Heart left ventricle (tissue), 16 donors: ENCODE measurements at regions not wholly inside any gene's neighbourhood (a gene's known extent, or its start where the extent isn't known, plus 50 kb on each side); places are given as distances from the start of the nearest gene placed in this dataset.
"Not testable (repeated sequence)": the region's sequence is repeated elsewhere in the genome, so short reads cannot be mapped to it uniquely, and the experiment has no call there.

Experiments
- ATAC-seq, 4 donors: fragments of 200-7000 bp; cut with Tn5 transposase; one replicate each; pipeline ENCODE4 v1.9.1; 2020 to 2022; ENCODE audit warnings: moderate library complexity in 4 of 4, mild to moderate bottlenecking in 3 of 4, moderate number of reproducible peaks in 1 of 4
- DNase-seq, 5 donors: peaks; one replicate each; pipeline ENCODE4 v3.0.0-alpha.2; 2020
- H3K27ac ChIP-seq, 12 donors: fragments of 200-600 bp; sonication (generic) in 4 of 12; one replicate each; pipeline versions ENCODE4 v1.5.0 to v1.8.0; 2016 to 2022; ENCODE audit warnings: mild to moderate bottlenecking in 2 of 12
- H3K27me3 ChIP-seq, 9 donors: fragments of 200-600 bp; sonication (generic) in 2 of 9; one replicate each; pipeline versions ENCODE4 v1.5.1 to v1.8.0; 2016 to 2022; ENCODE audit warnings: mild to moderate bottlenecking in 3 of 9
- H3K36me3 ChIP-seq, 9 donors: fragments of 200-600 bp; sonication (generic) in 2 of 9; one replicate each; pipeline versions ENCODE4 v1.5.0 to v1.8.0; 2018 to 2022; ENCODE audit warnings: mild to moderate bottlenecking in 2 of 9
- H3K4me1 ChIP-seq, 12 donors: fragments of 200-600 bp; sonication (generic) in 4 of 12; one replicate each; pipeline versions ENCODE4 v1.5.0 to v1.8.0; 2016 to 2022; ENCODE audit warnings: mild to moderate bottlenecking in 3 of 12
- H3K4me3 ChIP-seq, 12 donors: fragments of 200-600 bp; sonication (generic) in 4 of 12; one replicate each; pipeline versions ENCODE4 v1.5.0 to v1.8.0; 2017 to 2022; ENCODE audit warnings: mild to moderate bottlenecking in 9 of 12, moderate library complexity in 4 of 12
- H3K9me3 ChIP-seq, 12 donors: fragments of 200-600 bp; sonication (generic) in 4 of 12; one replicate each; pipeline versions ENCODE4 v1.5.0 to v1.8.0; 2016 to 2022; ENCODE audit warnings: mild to moderate bottlenecking in 1 of 12
- CTCF ChIP-seq, 12 donors: fragments of 200-600 bp; sonication (generic) in 4 of 12; IDR thresholded peaks; one replicate each; pipeline versions ENCODE4 v1.5.0 to v1.8.0; 2018 to 2022; ENCODE audit warnings: antibody characterized with exemption in 12 of 12, mild to moderate bottlenecking in 5 of 12
- POLR2A ChIP-seq, 2 donors: fragments of 450-650 bp; IDR thresholded peaks; one replicate each; pipeline ENCODE4 v1.6.1; 2017; ENCODE audit warnings: antibody characterized with exemption in 2 of 2, mild to moderate bottlenecking in 2 of 2, moderate library complexity in 2 of 2
- WGBS, 4 donors: extraction: QIAGEN DNeasy Blood & Tissue Kit in 2 of 4; methylation state at CpG; one replicate each; pipeline versions ENCODE4 v1.1.5 to v1.1.7; 2013 to 2018; 5-methylcytosine and 5-hydroxymethylcytosine counted together
- intact Hi-C, 10 donors: fragments of 100-400 bp; cut with DNase I; formaldehyde crosslinking; loops; one replicate each; pipeline versions ENCODE4 v1.11.1 to v1.14.2; 2022
- donor health status: ischemic (EF 13 %, LVEDD 7.1; RV severe dilation, severe dysfunction).
- donor health status: healthy with polysubstance abuse.
- donor health status: DM: no; HTN: yes; CAD: no.
- donor health status: DM: no; HTN: no; CAD: no.
- donor health status: ischemic (EF 25% LVEDD 6.9; RV normal size, moderate dysfunction).
- donor health status: ischemic (EF 25% LVEDD 5.7; RV mildly dilated, moderate dysfunction).
- donor health status: healthy.
- donor health status: DM: yes; HTN: yes; CAD: no.
- donor health status: ischemic (EF 35%, LVEDD 5.7; RV mildly dilated, moderate dysfunction).
- donor health status: nonischemic (EF 11% LVEDD 7.7; RV severe dilation, severe dysfunction).
- donor health status: DM: yes; HTN: yes; CAD: no.
- donor health status: PGD.
- donor health status: ischemic (EF 29% LVEDD 5.4; RV normal size, mild dysfunction).
- donor health status: nonischemic (EF 23%, LVEDD 6.1; RV moderate dilation, normal function).

GRCh38 chr5:88021141-88021540 is 247.5 kb downstream of the TMEM161B start:
- no peaks in the 10 kb centered on the region for H3K9me3 ChIP-seq
- ATAC-seq (no peak), DNase-seq (no peak)
- intact Hi-C loops = no loop called here
- TF ChIP-seq CTCF (IDR thresholded peaks at IDR 0.05) (no peak), POLR2A (IDR thresholded peaks at IDR 0.05) (no peak)
- no peaks in the 10 kb centered on the region for H3K4me1 ChIP-seq
- H3K4me3 ChIP-seq = no peak overlapping the region
- no peak overlapping the region for H3K27ac ChIP-seq
- no peaks in the 10 kb centered on the region for H3K27me3 ChIP-seq
- no peaks in the 10 kb centered on the region for H3K36me3 ChIP-seq
- 73 to 80% (median 76%) methylated on average over 5 of the region's 5 CpGs for WGBS, 4 donors

GRCh38 chr5:88014984-88015383 is 253.7 kb downstream of the TMEM161B start:
- DNase-seq, H3K4me1 ChIP-seq, ATAC-seq, H3K36me3 ChIP-seq, H3K4me3 ChIP-seq, H3K27me3 ChIP-seq, H3K27ac ChIP-seq, H3K9me3 ChIP-seq, intact Hi-C loops: not testable (repeated sequence)
- WGBS, 4 donors = 65 to 84% (median 75%) methylated on average over 5 to 7 of the region's 7 CpGs

GRCh38 chr5:88000877-88001276 is 267.8 kb downstream of the TMEM161B start:
- no peak for TF ChIP-seq CTCF (IDR thresholded peaks at IDR 0.05)
- intact Hi-C loops = no loop called here
- Histone ChIP-seq H3K27ac (no peak overlapping the region), H3K27me3 (no peaks in the 10 kb centered on the region), H3K4me1 (no peaks in the 10 kb centered on the region), H3K9me3 (peaks cover 0 to 5% (median 0%) of the 10 kb centered on the region in 12 donors), H3K4me3 (no peak overlapping the region), H3K36me3 (no peaks in the 10 kb centered on the region)
- WGBS, 4 donors = 53 to 75% (median 57%) methylated on average over 5 of the region's 5 CpGs
- DNase-seq = no peak
- no peak for ATAC-seq

GRCh38 chr5:87997662-87998061 is 271.0 kb downstream of the TMEM161B start:
- intact Hi-C loops = no loop called here
- no peak overlapping the region for H3K4me3 ChIP-seq
- WGBS, 4 donors = 31 to 60% (median 43%) methylated on average over 2 to 3 of the region's 3 CpGs
- TF ChIP-seq POLR2A (IDR thresholded peaks at IDR 0.05) (no peak), CTCF (IDR thresholded peaks at IDR 0.05) (no peak)
- no peak overlapping the region for H3K27ac ChIP-seq
- H3K27me3 ChIP-seq = no peaks in the 10 kb centered on the region
- ATAC-seq (no peak), DNase-seq (no peak)
- peaks cover 0 to 5% (median 0%) of the 10 kb centered on the region in 12 donors for H3K9me3 ChIP-seq
- no peaks in the 10 kb centered on the region for H3K4me1 ChIP-seq
- no peaks in the 10 kb centered on the region for H3K36me3 ChIP-seq

GRCh38 chr5:87966213-87966612 is 302.4 kb downstream of the TMEM161B start:
- no peak overlapping the region for H3K27ac ChIP-seq
- TF ChIP-seq CTCF (IDR thresholded peaks at IDR 0.05) (no peak), POLR2A (IDR thresholded peaks at IDR 0.05) (no peak)
- H3K4me1 ChIP-seq = no peaks in the 10 kb centered on the region
- WGBS, 4 donors = 34 to 40% (median 37%) methylated on average over 2 of the region's 2 CpGs
- ATAC-seq (no peak), DNase-seq (no peak)
- H3K36me3 ChIP-seq = no peaks in the 10 kb centered on the region
- no peak overlapping the region for H3K4me3 ChIP-seq
- intact Hi-C loops = no loop called here
- no peaks in the 10 kb centered on the region for H3K27me3 ChIP-seq
- no peaks in the 10 kb centered on the region for H3K9me3 ChIP-seq
